ENCODE measurements at regions not wholly inside any gene's neighbourhood (a gene's known extent, or its start where the extent isn't known, plus 50 kb on each side); places are given as distances from the start of the nearest gene placed in this dataset.

- no peak for TF ChIP-seq POLR2A (IDR thresholded peaks at IDR 0.05)
- TF ChIP-seq CTCF (IDR thresholded peaks at IDR 0.05 in 4 of 5, conservative IDR thresholded peaks at IDR 0.05 in 1 of 5), result no peak
- no peak overlapping the region for H3K4me3 ChIP-seq
- H3K36me3 ChIP-seq, result no peaks in the 10 kb centered on the region
- in situ Hi-C loops (cut with MboI; ENCODE audit: low sequenced_read_pairs in 4 of 4) (no loop called here), intact Hi-C loops (cut with DNase I; ENCODE audit: low total_unique reads) (no loop called here)
- DNase-seq, result no peak
- H3K27me3 ChIP-seq, result no peaks in the 10 kb centered on the region
- no peak overlapping the region for H3K27ac ChIP-seq
- H3K4me1 ChIP-seq, result no peaks in the 10 kb centered on the region
- no peaks in the 10 kb centered on the region for H3K9me3 ChIP-seq
- ATAC-seq, result no peak
Measured at GRCh38 chrX:9362363-9362928, 102.4 kb upstream of the TBL1X start.

GRCh38 chrX:9367421-9367820 lies 97.4 kb upstream of the TBL1X start:
- in situ Hi-C loops (cut with MboI; ENCODE audit: low sequenced_read_pairs in 4 of 4) (no loop called here), intact Hi-C loops (cut with DNase I; ENCODE audit: low total_unique reads) (no loop called here)
- no peaks in the 10 kb centered on the region for H3K36me3 ChIP-seq

GRCh38 chrX:9368262-9368661 lies 96.6 kb upstream of the TBL1X start:
- ATAC-seq (no peak), DNase-seq (no peak)
- no peak overlapping the region for H3K4me3 ChIP-seq
- TF ChIP-seq CTCF (IDR thresholded peaks at IDR 0.05 in 4 of 5, conservative IDR thresholded peaks at IDR 0.05 in 1 of 5) (no peak), POLR2A (IDR thresholded peaks at IDR 0.05) (no peak)
- no peaks in the 10 kb centered on the region for H3K27me3 ChIP-seq
- H3K36me3 ChIP-seq, result no peaks in the 10 kb centered on the region
- no peaks in the 10 kb centered on the region for H3K9me3 ChIP-seq
- intact Hi-C loops (cut with DNase I; ENCODE audit: low total_unique reads), result no loop called here
- in situ Hi-C loops (cut with MboI; ENCODE audit: low sequenced_read_pairs in 4 of 4), result no loop called here
- H3K27ac ChIP-seq, result no peak overlapping the region
- no peaks in the 10 kb centered on the region for H3K4me1 ChIP-seq

More at GRCh38 chrX:9367421-9367820, 97.4 kb upstream of the TBL1X start:
- Histone ChIP-seq H3K27me3 (no peaks in the 10 kb centered on the region), H3K4me1 (no peaks in the 10 kb centered on the region), H3K27ac (no peak overlapping the region), H3K4me3 (no peak overlapping the region), H3K9me3 (no peaks in the 10 kb centered on the region)
- TF ChIP-seq POLR2A (IDR thresholded peaks at IDR 0.05) (no peak), CTCF (IDR thresholded peaks at IDR 0.05 in 4 of 5, conservative IDR thresholded peaks at IDR 0.05 in 1 of 5) (no peak)
- no peak for DNase-seq
- no peak for ATAC-seq

- intact Hi-C loops (cut with DNase I; ENCODE audit: low total_unique reads), result no loop called here
- ATAC-seq (no peak), DNase-seq (no peak)
- Histone ChIP-seq H3K4me3 (no peak overlapping the region), H3K27me3 (no peaks in the 10 kb centered on the region), H3K36me3 (no peaks in the 10 kb centered on the region), H3K27ac (no peak overlapping the region), H3K4me1 (no peaks in the 10 kb centered on the region), H3K9me3 (no peaks in the 10 kb centered on the region)
- in situ Hi-C loops (cut with MboI; ENCODE audit: low sequenced_read_pairs in 4 of 4), result no loop called here
- no peak for TF ChIP-seq CTCF (IDR thresholded peaks at IDR 0.05 in 4 of 5, conservative IDR thresholded peaks at IDR 0.05 in 1 of 5)
- TF ChIP-seq POLR2A (IDR thresholded peaks at IDR 0.05), result no peak
Measured at GRCh38 chrX:9369802-9370291, 95.0 kb upstream of the TBL1X start.

GRCh38 chrX:9370893-9371292 lies 94.0 kb upstream of the TBL1X start:
- no peak for ATAC-seq
- TF ChIP-seq POLR2A (IDR thresholded peaks at IDR 0.05) (no peak), CTCF (IDR thresholded peaks at IDR 0.05 in 4 of 5, conservative IDR thresholded peaks at IDR 0.05 in 1 of 5) (no peak)
- Histone ChIP-seq H3K9me3 (no peaks in the 10 kb centered on the region), H3K36me3 (no peaks in the 10 kb centered on the region), H3K4me1 (no peaks in the 10 kb centered on the region), H3K27ac (no peak overlapping the region), H3K4me3 (no peak overlapping the region), H3K27me3 (no peaks in the 10 kb centered on the region)
- intact Hi-C loops (cut with DNase I; ENCODE audit: low total_unique reads), result no loop called here
- in situ Hi-C loops (cut with MboI; ENCODE audit: low sequenced_read_pairs in 4 of 4), result no loop called here
- DNase-seq, result peak in 1 of 2 donors; percentile 10

Measured in gastrocnemius medialis (tissue), 4 donors.